HepG2 (cell line): ENCODE measurements at regions not wholly inside any gene's neighbourhood (a gene's known extent, or its start where the extent isn't known, plus 50 kb on each side); places are given as distances from the start of the nearest gene placed in this dataset.

Experiments
- ATAC-seq: fragments of 200-7000 bp; cut with Tn5 transposase; 3 replicates; pipeline ENCODE4 v1.9.1; 2020; ENCODE audit warnings: mild to moderate bottlenecking, moderate library complexity
- BruUV-seq: library from RNA; stranded (reverse); fragments of 400-500 nt; replicated peaks from 2 replicates; lab custom pipeline; 2021; lab: Mats Ljungman, UMichigan
- CTCF ChIA-PET: fragments of 300-600 bp; formaldehyde crosslinking; extraction: SDS; loops from one replicate; lab custom pipeline; 2021; ENCODE audit warnings: low total read pairs, inconsistent platforms, low intra/inter-chr PET ratio; lab: Yijun Ruan, JAX
- POLR2A ChIA-PET: fragments of 350-600 bp; sonication (Branson Sonifier 250); formaldehyde crosslinking; loops from one replicate; lab custom pipeline; 2020; ENCODE audit warnings: antibody characterized with exemption, inconsistent platforms; lab: Yijun Ruan, JAX
- DNase-seq: peaks from one replicate; pipeline ENCODE4 v3.0.0-alpha.2; 2015; ENCODE audit warnings: low spot score
- FAIRE-seq: peaks from 3 replicates; lab custom pipeline; 2011; peaks lifted over from hg19 to GRCh38; lab: Jason Lieb, UNC
- H2AFZ ChIP-seq: one replicate; pipeline ENCODE4 v1.6.1; 2011; ENCODE audit warnings: low read length, inconsistent platforms
- H3K27ac ChIP-seq: fragments of 300-600 bp; 3 replicates; pipeline ENCODE4 v1.8.0; 2011; ENCODE audit warnings: mixed run types, mild to moderate bottlenecking, mixed read lengths, low read length, inconsistent platforms; ENCODE audit not compliant: insufficient read depth; ENCODE audit errors: extremely low read length
- H3K27me3 ChIP-seq, 2 experiments: fragments of 200-600 bp in 1 of 2; 2 replicates in 1 of 2; 3 replicates in 1 of 2; pipeline versions ENCODE4 v1.6.0 to v1.8.0; 2011; ENCODE audit warnings: low read length in 2 of 2, mild to moderate bottlenecking in 2 of 2, moderate library complexity in 2 of 2, inconsistent platforms in 1 of 2; ENCODE audit not compliant: insufficient read depth in 2 of 2, control insufficient read depth in 1 of 2
- H3K36me3 ChIP-seq, 2 experiments: fragments of 200-600 bp in 1 of 2; replicated peaks in 1 of 2; 2 replicates in 1 of 2; 3 replicates in 1 of 2; pipeline versions ENCODE4 v1.5.1 to v1.8.0; 2011; ENCODE audit warnings: low read length in 2 of 2, inconsistent platforms in 1 of 2; ENCODE audit not compliant: insufficient read depth in 2 of 2, control insufficient read depth in 1 of 2
- H3K4me1 ChIP-seq: 2 replicates; pipeline ENCODE4 v1.5.1; 2012; ENCODE audit warnings: low read length, inconsistent platforms; ENCODE audit not compliant: insufficient read depth
- H3K4me2 ChIP-seq: 2 replicates; pipeline ENCODE4 v1.6.0; 2011; ENCODE audit warnings: low read depth, low read length, inconsistent platforms
- H3K4me3 ChIP-seq, 3 experiments: fragments of 200-600 bp in 1 of 3; sonication (generic), shearing (Covaris generic) in 1 of 3; replicated peaks in 1 of 3; 2 replicates each; pipeline ENCODE4 v1.5.1; 2011 to 2016; ENCODE audit warnings: low read length in 3 of 3, inconsistent platforms in 2 of 3, low read depth in 2 of 3, mild to moderate bottlenecking in 2 of 3, control low read depth in 1 of 3, mixed read lengths in 1 of 3; ENCODE audit not compliant: insufficient read depth in 1 of 3
- H3K79me2 ChIP-seq: one replicate; pipeline ENCODE4 v1.6.1; 2011; ENCODE audit warnings: low read length, inconsistent platforms; ENCODE audit not compliant: insufficient read depth
- H3K9ac ChIP-seq: 2 replicates; pipeline ENCODE4 v1.6.0; 2011; ENCODE audit warnings: mild to moderate bottlenecking, low read depth, low read length, inconsistent platforms; ENCODE audit not compliant: insufficient read depth
- H3K9me3 ChIP-seq: 2 replicates; pipeline ENCODE4 v1.5.1; 2012; ENCODE audit warnings: mild to moderate bottlenecking, low read length
- H4K20me1 ChIP-seq: 2 replicates; pipeline ENCODE4 v1.6.0; 2011; ENCODE audit warnings: inconsistent platforms, mild to moderate bottlenecking, low read length, moderate library complexity; ENCODE audit not compliant: insufficient read depth
- BRCA1 ChIP-seq: sonication (generic); formaldehyde crosslinking; IDR thresholded peaks from 2 replicates; pipeline ENCODE4 v1.4.0; 2020; ENCODE audit warnings: missing genetic modification reagents
- CBX2 ChIP-seq, 2 experiments: fragments of 200-600 bp in 1 of 2; sonication (generic); formaldehyde crosslinking in 1 of 2; IDR thresholded peaks; 2 replicates each; pipeline versions ENCODE4 v1.7.0 to v1.8.1; 2018 to 2022; ENCODE audit warnings: low read depth in 2 of 2, low read length in 1 of 2, mild to moderate bottlenecking in 1 of 2, missing genetic modification reagents in 1 of 2
- ELF3 ChIP-seq: IDR thresholded peaks from 2 replicates; pipeline ENCODE4 v1.6.1; 2016; ENCODE audit warnings: missing genetic modification reagents, missing compliant biosample characterization
- KLF16 ChIP-seq, 2 experiments: sonication (generic) in 1 of 2; formaldehyde crosslinking in 1 of 2; IDR thresholded peaks; 2 replicates each; pipeline versions ENCODE4 v1.6.1 to v1.8.0; 2016 to 2023; ENCODE audit warnings: missing genetic modification reagents in 2 of 2, missing compliant biosample characterization in 1 of 2
- MAFK ChIP-seq, 2 experiments: IDR thresholded peaks in 1 of 2; conservative IDR thresholded peaks in 1 of 2; 2 replicates each; pipeline ENCODE4 v1.6.1; 2011; ENCODE audit warnings: improper control_type of control experiment in 2 of 2, low read length in 2 of 2
- NFKBIZ ChIP-seq: IDR thresholded peaks from 2 replicates; pipeline ENCODE4 v1.6.1; 2018; ENCODE audit warnings: missing genetic modification reagents, missing compliant biosample characterization
- NR2F1 ChIP-seq, 2 experiments: fragments of 450-650 bp in 1 of 2; formaldehyde crosslinking in 1 of 2; IDR thresholded peaks; 2 replicates each; pipeline versions ENCODE4 v1.5.0 to v1.6.1; 2016 to 2020; ENCODE audit warnings: mild to moderate bottlenecking in 1 of 2, missing compliant biosample characterization in 1 of 2, missing genetic modification reagents in 1 of 2, moderate library complexity in 1 of 2
- PCBP2 ChIP-seq: fragments of 200-400 bp; formaldehyde crosslinking; optimal IDR thresholded peaks from 2 replicates; pipeline ENCODE3; 2018; ENCODE audit warnings: low read length, low read depth; ENCODE audit not compliant: poor library complexity, severe bottlenecking
- TEAD3 ChIP-seq: optimal IDR thresholded peaks from 2 replicates; pipeline ENCODE3; 2016; ENCODE audit warnings: borderline replicate concordance
- U2AF1 ChIP-seq: fragments of 200-400 bp; formaldehyde crosslinking; optimal IDR thresholded peaks from 2 replicates; pipeline ENCODE3; 2017; ENCODE audit warnings: mild to moderate bottlenecking, low read depth, low read length
- ZBTB8A ChIP-seq: sonication (generic); formaldehyde crosslinking; IDR thresholded peaks from 2 replicates; pipeline ENCODE4 v1.4.0; 2020; ENCODE audit warnings: mild to moderate bottlenecking, low read depth, missing genetic modification reagents, borderline replicate concordance
- ZNF143 ChIP-seq: sonication (generic); formaldehyde crosslinking; IDR thresholded peaks from 2 replicates; pipeline ENCODE4 v1.4.0; 2020; ENCODE audit warnings: missing genetic modification reagents
- ZNF232 ChIP-seq: sonication (generic); formaldehyde crosslinking; IDR thresholded peaks from 2 replicates; pipeline ENCODE4 v1.4.0; 2020; ENCODE audit warnings: missing genetic modification reagents, borderline replicate concordance
- ZNF709 ChIP-seq: sonication (generic); formaldehyde crosslinking; IDR thresholded peaks from 2 replicates; pipeline ENCODE4 v1.5.0; 2020; ENCODE audit warnings: mild to moderate bottlenecking, missing genetic modification reagents
- ZNF772 ChIP-seq: sonication (generic); formaldehyde crosslinking; IDR thresholded peaks from 2 replicates; pipeline ENCODE4 v1.5.0; 2020; ENCODE audit warnings: mild to moderate bottlenecking, missing genetic modification reagents
- ZNF788 ChIP-seq: sonication (generic); formaldehyde crosslinking; IDR thresholded peaks from 2 replicates; pipeline ENCODE4 v1.5.0; 2020; ENCODE audit warnings: mild to moderate bottlenecking, missing genetic modification reagents, borderline replicate concordance
- ZNF816 ChIP-seq: sonication (generic); formaldehyde crosslinking; IDR thresholded peaks from 2 replicates; pipeline ENCODE4 v1.8.0; 2022; ENCODE audit warnings: missing genetic modification reagents, mild to moderate bottlenecking, borderline replicate concordance
- ZSCAN22 ChIP-seq: sonication (generic); formaldehyde crosslinking; IDR thresholded peaks from 2 replicates; pipeline ENCODE4 v1.4.0; 2020; ENCODE audit warnings: mild to moderate bottlenecking, missing genetic modification reagents
- WGBS: methylation state at CpG from one replicate; pipeline ENCODE4 v1.1.6; 2017; ENCODE audit warnings: low lambda C conversion rate; 5-methylcytosine and 5-hydroxymethylcytosine counted together
- in situ Hi-C: cut with HindIII; loops from 2 replicates; pipeline ENCODE4 v1.10.0; 2017; ENCODE audit warnings: low pct_unique_long_range_greater_than_20kb; ENCODE audit not compliant: extremely low pct_ligation_motif_present
- intact Hi-C: fragments of 100-400 bp; cut with micrococcal nuclease; formaldehyde crosslinking; loops from one replicate; pipeline ENCODE4 v1.10.0; 2022; ENCODE audit not compliant: unreplicated experiment
- TF ChIP-seq, protein P1 (sequence below): sonication (generic); formaldehyde crosslinking; IDR thresholded peaks from 2 replicates; pipeline ENCODE4 v1.5.1; 2020; ENCODE audit warnings: mild to moderate bottlenecking, missing genetic modification reagents, borderline replicate concordance

DNA sequence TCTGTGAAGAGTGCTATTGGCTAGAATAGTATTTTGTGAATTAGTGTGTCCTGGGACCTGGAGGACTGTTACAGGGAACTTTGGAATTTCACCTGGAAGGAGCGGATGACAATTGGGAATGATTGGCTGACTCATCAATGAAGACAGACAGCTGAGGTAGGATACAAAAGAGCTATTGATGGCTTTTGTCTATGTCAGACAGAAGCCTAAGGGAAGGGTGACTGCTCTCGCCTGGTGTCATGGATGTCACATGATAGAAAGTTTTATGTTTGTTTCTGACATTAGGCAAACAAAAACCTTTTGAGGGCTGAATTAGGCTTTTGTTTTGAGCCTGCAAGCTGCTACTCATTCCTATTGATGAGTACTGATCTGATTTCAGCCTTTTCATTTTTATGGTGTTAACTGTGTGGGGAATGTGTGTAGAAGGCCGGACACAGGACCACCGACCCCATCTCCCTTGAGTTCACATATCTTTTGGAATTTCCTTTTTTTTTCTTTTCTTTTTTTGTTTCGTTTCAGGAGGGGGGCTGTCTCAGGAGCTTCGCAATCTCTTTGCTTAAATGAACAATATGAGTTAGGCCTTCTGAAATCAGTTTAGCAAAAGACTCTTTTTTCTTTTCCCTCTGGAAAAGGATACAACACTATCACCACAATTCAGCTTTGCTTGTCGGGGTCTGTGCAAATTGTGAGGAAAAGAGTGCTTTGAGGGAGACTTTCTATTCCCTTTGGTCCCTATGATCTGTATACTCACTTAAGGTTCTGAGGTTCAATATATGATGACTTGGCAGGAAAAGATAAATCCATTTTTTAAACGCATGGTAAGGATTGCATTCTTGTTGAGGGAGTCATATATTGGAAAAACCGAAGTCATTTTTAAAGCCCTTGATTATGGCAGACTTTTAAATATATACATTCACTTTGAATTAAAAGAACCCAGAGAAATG is 207.9 kb upstream of the FIGN start:
- Histone ChIP-seq H2AFZ (no peak overlapping the region), H3K36me3 (no peaks in the 10 kb centered on the region), H3K79me2 (no peaks in the 10 kb centered on the region), H3K4me2 (peak overlapping the region; percentile 53), H3K9ac (peak overlapping the region; percentile 30), H3K27ac (peak overlapping the region; percentile 51), H3K27me3 (no peaks in the 10 kb centered on the region), H4K20me1 (no peaks in the 10 kb centered on the region), H3K4me1 (peaks cover 29% of the 10 kb centered on the region), H3K4me3 (peak overlapping the region in 1 of 3 experiments; percentile 8; a peak in 3 of 6 replicates), H3K9me3 (no peaks in the 10 kb centered on the region)
- 22% methylated on average over 9 of the region's 9 CpGs for WGBS
- POLR2A ChIA-PET, result no interaction called here
- FAIRE-seq (no peak), DNase-seq (peak; percentile 96), ATAC-seq (peak; percentile 99)
- in situ Hi-C loops, result no loop called here
- CTCF ChIA-PET, result no interaction called here
- intact Hi-C loops, result loop anchor here (5.0 to 10.0 kb wide), 3 partner anchors 206 to 551 kb away; partner anchors contain the start of gene FIGN
- BruUV-seq, result TSS peak; percentile 98
- TF ChIP-seq ZNF143 (CRISPR knock-in tag), result no peak
- no peak for TF ChIP-seq ZSCAN22 (CRISPR knock-in tag)
- TF ChIP-seq ZNF788 (CRISPR knock-in tag), result no peak
- peak; percentile 94 to 96 for TF ChIP-seq MAFK (conservative IDR thresholded peaks at IDR 0.05 in 1 of 2, IDR thresholded peaks at IDR 0.05 in 1 of 2; ENCODE audit: low read length in 2 of 2)
- TF ChIP-seq BRCA1 (CRISPR knock-in tag), result no peak
- TF ChIP-seq ZNF772 (CRISPR knock-in tag), result no peak
- TF ChIP-seq NR2F1 (CRISPR knock-in tag; IDR thresholded peaks at IDR 0.05), result no peak
- peak; percentile 48 for TF ChIP-seq ELF3 (CRISPR knock-in tag)
- TF ChIP-seq, protein P1, sequence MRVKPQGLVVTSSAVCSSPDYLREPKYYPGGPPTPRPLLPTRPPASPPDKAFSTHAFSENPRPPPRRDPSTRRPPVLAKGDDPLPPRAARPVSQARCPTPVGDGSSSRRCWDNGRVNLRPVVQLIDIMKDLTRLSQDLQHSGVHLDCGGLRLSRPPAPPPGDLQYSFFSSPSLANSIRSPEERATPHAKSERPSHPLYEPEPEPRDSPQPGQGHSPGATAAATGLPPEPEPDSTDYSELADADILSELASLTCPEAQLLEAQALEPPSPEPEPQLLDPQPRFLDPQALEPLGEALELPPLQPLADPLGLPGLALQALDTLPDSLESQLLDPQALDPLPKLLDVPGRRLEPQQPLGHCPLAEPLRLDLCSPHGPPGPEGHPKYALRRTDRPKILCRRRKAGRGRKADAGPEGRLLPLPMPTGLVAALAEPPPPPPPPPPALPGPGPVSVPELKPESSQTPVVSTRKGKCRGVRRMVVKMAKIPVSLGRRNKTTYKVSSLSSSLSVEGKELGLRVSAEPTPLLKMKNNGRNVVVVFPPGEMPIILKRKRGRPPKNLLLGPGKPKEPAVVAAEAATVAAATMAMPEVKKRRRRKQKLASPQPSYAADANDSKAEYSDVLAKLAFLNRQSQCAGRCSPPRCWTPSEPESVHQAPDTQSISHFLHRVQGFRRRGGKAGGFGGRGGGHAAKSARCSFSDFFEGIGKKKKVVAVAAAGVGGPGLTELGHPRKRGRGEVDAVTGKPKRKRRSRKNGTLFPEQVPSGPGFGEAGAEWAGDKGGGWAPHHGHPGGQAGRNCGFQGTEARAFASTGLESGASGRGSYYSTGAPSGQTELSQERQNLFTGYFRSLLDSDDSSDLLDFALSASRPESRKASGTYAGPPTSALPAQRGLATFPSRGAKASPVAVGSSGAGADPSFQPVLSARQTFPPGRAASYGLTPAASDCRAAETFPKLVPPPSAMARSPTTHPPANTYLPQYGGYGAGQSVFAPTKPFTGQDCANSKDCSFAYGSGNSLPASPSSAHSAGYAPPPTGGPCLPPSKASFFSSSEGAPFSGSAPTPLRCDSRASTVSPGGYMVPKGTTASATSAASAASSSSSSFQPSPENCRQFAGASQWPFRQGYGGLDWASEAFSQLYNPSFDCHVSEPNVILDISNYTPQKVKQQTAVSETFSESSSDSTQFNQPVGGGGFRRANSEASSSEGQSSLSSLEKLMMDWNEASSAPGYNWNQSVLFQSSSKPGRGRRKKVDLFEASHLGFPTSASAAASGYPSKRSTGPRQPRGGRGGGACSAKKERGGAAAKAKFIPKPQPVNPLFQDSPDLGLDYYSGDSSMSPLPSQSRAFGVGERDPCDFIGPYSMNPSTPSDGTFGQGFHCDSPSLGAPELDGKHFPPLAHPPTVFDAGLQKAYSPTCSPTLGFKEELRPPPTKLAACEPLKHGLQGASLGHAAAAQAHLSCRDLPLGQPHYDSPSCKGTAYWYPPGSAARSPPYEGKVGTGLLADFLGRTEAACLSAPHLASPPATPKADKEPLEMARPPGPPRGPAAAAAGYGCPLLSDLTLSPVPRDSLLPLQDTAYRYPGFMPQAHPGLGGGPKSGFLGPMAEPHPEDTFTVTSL (CRISPR knock-in tag), result peak; percentile 83; the same call in 1 of the 2 replicates
- no peak; a peak in 1 of 4 replicates for TF ChIP-seq KLF16 (CRISPR knock-in tag; IDR thresholded peaks at IDR 0.05)
- TF ChIP-seq U2AF1, result no peak
- no peak for TF ChIP-seq ZNF709 (CRISPR knock-in tag)
- TF ChIP-seq NFKBIZ (CRISPR knock-in tag), result no peak
- no peak for TF ChIP-seq ZBTB8A (CRISPR knock-in tag)
- TF ChIP-seq ZNF816 (CRISPR knock-in tag), result no peak
- TF ChIP-seq CBX2 (IDR thresholded peaks at IDR 0.05; ENCODE audit: low read depth, low read length), result no peak
- no peak for TF ChIP-seq CBX2 (CRISPR knock-in tag; IDR thresholded peaks at IDR 0.05; ENCODE audit: low read depth)
- no peak for TF ChIP-seq TEAD3 (CRISPR knock-in tag)
- no peak for TF ChIP-seq ZNF232
- TF ChIP-seq PCBP2, result no peak
